HEK293 (cell line): ENCODE measurements at regions not wholly inside any gene's neighbourhood (a gene's known extent, or its start where the extent isn't known, plus 50 kb on each side); places are given as distances from the start of the nearest gene placed in this dataset.

Experiments used
- BCL11A ChIP-seq: fragments of 450-650 bp; formaldehyde crosslinking; IDR thresholded peaks from 2 replicates; pipeline ENCODE4 v1.5.1; 2016; ENCODE audit warnings: low read depth, missing biosample characterization, missing genetic modification characterization
- GLIS2 ChIP-seq: fragments of 450-650 bp; formaldehyde crosslinking; IDR thresholded peaks from 2 replicates; pipeline ENCODE4 v1.5.1; 2016; ENCODE audit warnings: missing biosample characterization, missing genetic modification characterization
- HIC1 ChIP-seq: fragments of 450-650 bp; formaldehyde crosslinking; IDR thresholded peaks from 2 replicates; pipeline ENCODE4 v1.5.1; 2016; ENCODE audit warnings: missing biosample characterization, missing genetic modification characterization
- KLF10 ChIP-seq: fragments of 450-650 bp; IDR thresholded peaks from 2 replicates; pipeline ENCODE4 v1.5.1; 2018; ENCODE audit warnings: missing biosample characterization, mild to moderate bottlenecking, missing genetic modification characterization
- PRDM6 ChIP-seq: fragments of 450-650 bp; formaldehyde crosslinking; IDR thresholded peaks from 2 replicates; pipeline ENCODE4 v1.5.1; 2017; ENCODE audit warnings: missing biosample characterization, missing genetic modification characterization
- SALL2 ChIP-seq: fragments of 450-650 bp; formaldehyde crosslinking; IDR thresholded peaks from 2 replicates; pipeline ENCODE4 v1.5.0; 2017; ENCODE audit warnings: missing biosample characterization, mild to moderate bottlenecking, missing genetic modification characterization, borderline replicate concordance
- SP3 ChIP-seq: fragments of 450-650 bp; formaldehyde crosslinking; IDR thresholded peaks from 2 replicates; pipeline ENCODE4 v1.5.1; 2016; ENCODE audit warnings: missing biosample characterization, missing genetic modification characterization
- ZNF133 ChIP-seq: fragments of 450-650 bp; formaldehyde crosslinking; IDR thresholded peaks from 2 replicates; pipeline ENCODE4 v1.5.1; 2016; ENCODE audit warnings: missing biosample characterization, missing genetic modification characterization
- ZNF169 ChIP-seq: fragments of 450-650 bp; formaldehyde crosslinking; IDR thresholded peaks from 2 replicates; pipeline ENCODE4 v1.5.1; 2016; ENCODE audit warnings: missing biosample characterization, missing genetic modification characterization
- ZNF202 ChIP-seq: fragments of 450-650 bp; formaldehyde crosslinking; IDR thresholded peaks from 2 replicates; pipeline ENCODE4 v1.5.1; 2016; ENCODE audit warnings: missing biosample characterization, missing genetic modification characterization, borderline replicate concordance
- ZNF239 ChIP-seq: fragments of 450-650 bp; formaldehyde crosslinking; IDR thresholded peaks from 2 replicates; pipeline ENCODE4 v1.5.1; 2016; ENCODE audit warnings: missing biosample characterization, missing genetic modification characterization
- ZNF248 ChIP-seq: fragments of 450-650 bp; formaldehyde crosslinking; IDR thresholded peaks from 2 replicates; pipeline ENCODE4 v1.5.1; 2017; ENCODE audit warnings: missing biosample characterization, missing genetic modification characterization
- ZNF311 ChIP-seq: fragments of 450-650 bp; formaldehyde crosslinking; IDR thresholded peaks from 2 replicates; pipeline ENCODE4 v1.5.1; 2017; ENCODE audit warnings: missing biosample characterization, missing genetic modification characterization, borderline replicate concordance
- ZNF341 ChIP-seq: fragments of 450-650 bp; formaldehyde crosslinking; IDR thresholded peaks from 2 replicates; pipeline ENCODE4; 2016; ENCODE audit warnings: low read depth, missing biosample characterization, missing genetic modification characterization
- ZNF394 ChIP-seq: fragments of 450-650 bp; formaldehyde crosslinking; IDR thresholded peaks from 2 replicates; pipeline ENCODE4 v1.5.1; 2016; ENCODE audit warnings: missing biosample characterization, missing genetic modification characterization, mild to moderate bottlenecking, moderate library complexity, borderline replicate concordance
- ZNF398 ChIP-seq: fragments of 450-650 bp; formaldehyde crosslinking; IDR thresholded peaks from 2 replicates; pipeline ENCODE4 v1.5.1; 2017; ENCODE audit warnings: missing biosample characterization, missing genetic modification characterization
- ZNF501 ChIP-seq: fragments of 450-650 bp; formaldehyde crosslinking; IDR thresholded peaks from 2 replicates; pipeline ENCODE4 v1.5.1; 2016; ENCODE audit warnings: missing biosample characterization, missing genetic modification characterization
- ZNF510 ChIP-seq: fragments of 450-650 bp; formaldehyde crosslinking; IDR thresholded peaks from 2 replicates; pipeline ENCODE4 v1.5.1; 2018; ENCODE audit warnings: mild to moderate bottlenecking, missing genetic modification characterization, missing biosample characterization; ENCODE audit not compliant: insufficient replicate concordance
- ZNF518A ChIP-seq: fragments of 450-650 bp; formaldehyde crosslinking; conservative IDR thresholded peaks from 2 replicates; pipeline ENCODE4 v1.5.1; 2016; ENCODE audit warnings: low read depth, missing biosample characterization, missing genetic modification characterization
- ZNF580 ChIP-seq: fragments of 450-650 bp; formaldehyde crosslinking; IDR thresholded peaks from 2 replicates; pipeline ENCODE4 v1.5.1; 2016; ENCODE audit warnings: missing biosample characterization, missing genetic modification characterization
- ZNF585B ChIP-seq: fragments of 450-650 bp; formaldehyde crosslinking; IDR thresholded peaks from 2 replicates; pipeline ENCODE4 v1.5.1; 2016; ENCODE audit warnings: missing biosample characterization, missing genetic modification characterization
- ZNF639 ChIP-seq: fragments of 450-650 bp; formaldehyde crosslinking; IDR thresholded peaks from 2 replicates; pipeline ENCODE4 v1.5.1; 2016; ENCODE audit warnings: missing biosample characterization, missing genetic modification characterization
- ZNF664 ChIP-seq: fragments of 450-650 bp; formaldehyde crosslinking; IDR thresholded peaks from 2 replicates; pipeline ENCODE4 v1.5.1; 2016; ENCODE audit warnings: missing biosample characterization, missing genetic modification characterization
- ZNF677 ChIP-seq: fragments of 450-650 bp; IDR thresholded peaks from 2 replicates; pipeline ENCODE4 v1.5.0; 2018; ENCODE audit warnings: missing biosample characterization, mild to moderate bottlenecking, missing genetic modification characterization, moderate library complexity

- no peak for TF ChIP-seq ZNF510
- TF ChIP-seq KLF10 (tag by site-specific recombination): peak; percentile 94
- TF ChIP-seq ZNF398: 0 out of 2 replicates have a peak, but pooled peaks have one; percentile 20
- 0 out of 2 replicates have a peak, but pooled peaks have one; percentile 24 for TF ChIP-seq GLIS2 (tag by site-specific recombination)
- no peak for TF ChIP-seq ZNF311
- TF ChIP-seq ZNF677 (tag by site-specific recombination): no peak
- no peak for TF ChIP-seq ZNF133 (tag by site-specific recombination)
- no peak for TF ChIP-seq ZNF239
- peak; percentile 88 for TF ChIP-seq ZNF501 (tag by site-specific recombination)
- TF ChIP-seq ZNF580 (tag by site-specific recombination): peak; percentile 98
- TF ChIP-seq ZNF585B (tag by site-specific recombination): no peak
- peak; percentile 98 for TF ChIP-seq BCL11A (tag by site-specific recombination)
- peak; percentile 95 for TF ChIP-seq HIC1 (tag by site-specific recombination)
- no peak for TF ChIP-seq ZNF169 (tag by site-specific recombination)
- TF ChIP-seq ZNF202 (tag by site-specific recombination): no peak
- TF ChIP-seq ZNF248 (tag by site-specific recombination): no peak
- no peak for TF ChIP-seq ZNF394 (tag by site-specific recombination)
- no peak for TF ChIP-seq ZNF341 (tag by site-specific recombination)
- peak; percentile 100 for TF ChIP-seq PRDM6
- TF ChIP-seq SALL2 (tag by site-specific recombination): no peak
- TF ChIP-seq ZNF639: peak; percentile 76
- TF ChIP-seq ZNF518A (tag by site-specific recombination): peak; percentile 43; the same call in 1 of the 2 replicates
- peak; percentile 56 for TF ChIP-seq SP3 (tag by site-specific recombination)
- peak; percentile 81 for TF ChIP-seq ZNF664
These were observed 389.7 kb downstream of the LMO4 start (continued) for GRCh38 chr1:87718241-87718950.
